H9 (cell line): ENCODE measurements at regions not wholly inside any gene's neighbourhood (a gene's known extent, or its start where the extent isn't known, plus 50 kb on each side); places are given as distances from the start of the nearest gene placed in this dataset.
"Not testable (repeated sequence)": the region's sequence is repeated elsewhere in the genome, so short reads cannot be mapped to it uniquely, and the experiment has no call there.

ENCODE experiments used
- DNase-seq: peaks from one replicate; pipeline ENCODE4 v3.0.0-alpha.2; 2017
- H2AFZ ChIP-seq: one replicate; pipeline ENCODE4 v1.6.1; 2013; ENCODE audit warnings: mild to moderate bottlenecking, low read length, control low read depth, moderate library complexity
- H2AK5ac ChIP-seq: 2 replicates; pipeline ENCODE4 v1.6.1; 2013; ENCODE audit warnings: low read length, control low read depth, mixed read lengths; ENCODE audit not compliant: insufficient read length
- H2BK120ac ChIP-seq: one replicate; pipeline ENCODE4 v1.6.1; 2013; ENCODE audit warnings: low read depth, mild to moderate bottlenecking, low read length, control low read depth, inconsistent platforms; ENCODE audit not compliant: poor library complexity, severe bottlenecking
- H2BK12ac ChIP-seq: 2 replicates; pipeline ENCODE4 v1.6.1; 2013; ENCODE audit warnings: low read length, control low read depth, mixed read lengths, low read depth; ENCODE audit not compliant: insufficient read length
- H2BK15ac ChIP-seq: 2 replicates; pipeline ENCODE4 v1.6.1; 2013; ENCODE audit warnings: low read depth, low read length, control low read depth
- H2BK20ac ChIP-seq: one replicate; pipeline ENCODE4 v1.6.1; 2013; ENCODE audit warnings: low read depth, mild to moderate bottlenecking, low read length, control low read depth, inconsistent platforms; ENCODE audit not compliant: poor library complexity, severe bottlenecking
- H2BK5ac ChIP-seq: 2 replicates; pipeline ENCODE4 v1.6.1; 2013; ENCODE audit warnings: low read length, control low read depth, mixed read lengths; ENCODE audit not compliant: insufficient read length
- H3K14ac ChIP-seq: 2 replicates; pipeline ENCODE4 v1.6.1; 2013; ENCODE audit warnings: low read length, control low read depth; ENCODE audit not compliant: insufficient read depth
- H3K18ac ChIP-seq: 2 replicates; pipeline ENCODE4 v1.6.1; 2013; ENCODE audit warnings: low read depth, mild to moderate bottlenecking, mixed read lengths, low read length, control low read depth; ENCODE audit not compliant: insufficient read length
- H3K23ac ChIP-seq: 2 replicates; pipeline ENCODE4 v1.6.1; 2013; ENCODE audit warnings: low read length, control low read depth, mixed read lengths, low read depth; ENCODE audit not compliant: insufficient read length
- H3K23me2 ChIP-seq: 2 replicates; pipeline ENCODE4 v1.6.1; 2013; ENCODE audit warnings: low read depth, mild to moderate bottlenecking, mixed read lengths, low read length, control low read depth; ENCODE audit not compliant: insufficient read length, poor library complexity, severe bottlenecking
- H3K27ac ChIP-seq: 2 replicates; pipeline ENCODE4 v1.5.1; 2013; ENCODE audit warnings: low read length, control low read depth, mixed read lengths, low read depth; ENCODE audit not compliant: insufficient read length
- H3K27me3 ChIP-seq: 2 replicates; pipeline ENCODE4 v1.6.1; 2013; ENCODE audit warnings: low read length, control low read depth, inconsistent platforms; ENCODE audit not compliant: insufficient read depth
- H3K4ac ChIP-seq: 2 replicates; pipeline ENCODE4 v1.6.1; 2013; ENCODE audit warnings: low read depth, mild to moderate bottlenecking, control low read depth, inconsistent platforms, low read length, moderate library complexity
- H3K4me1 ChIP-seq: 2 replicates; pipeline ENCODE4 v1.6.1; 2013; ENCODE audit warnings: low read length, control low read depth, inconsistent platforms; ENCODE audit not compliant: insufficient read depth
- H3K4me2 ChIP-seq: 2 replicates; pipeline ENCODE4 v1.6.1; 2013; ENCODE audit warnings: low read length, control low read depth, mixed read lengths; ENCODE audit not compliant: insufficient read length, insufficient read depth
- H3K56ac ChIP-seq: 2 replicates; pipeline ENCODE4 v1.6.1; 2013; ENCODE audit warnings: low read depth, mild to moderate bottlenecking, mixed read lengths, low read length, control low read depth; ENCODE audit not compliant: insufficient read length
- H3K79me1 ChIP-seq: 2 replicates; pipeline ENCODE4 v1.6.1; 2013; ENCODE audit warnings: low read depth, mild to moderate bottlenecking, moderate library complexity, low read length, control low read depth, inconsistent platforms; ENCODE audit not compliant: insufficient read depth, poor library complexity, severe bottlenecking
- H3K79me2 ChIP-seq: 2 replicates; pipeline ENCODE4 v1.6.1; 2013; ENCODE audit warnings: low read length, control low read depth, inconsistent platforms; ENCODE audit not compliant: insufficient read depth
- H3K9ac ChIP-seq: 2 replicates; pipeline ENCODE4 v1.6.1; 2013; ENCODE audit warnings: low read length, control low read depth, mixed read lengths; ENCODE audit not compliant: insufficient read length; ENCODE audit errors: extremely low read depth
- H3K9me3 ChIP-seq: one replicate; pipeline ENCODE4 v1.6.1; 2013; ENCODE audit warnings: low read depth, low read length, inconsistent platforms; ENCODE audit not compliant: control insufficient read depth
- H3T11ph ChIP-seq: one replicate; pipeline ENCODE4 v1.6.1; 2013; ENCODE audit warnings: mild to moderate bottlenecking, low read length, control low read depth, inconsistent platforms
- H4K20me1 ChIP-seq: one replicate; pipeline ENCODE4 v1.6.1; 2013; ENCODE audit not compliant: control insufficient read depth, insufficient read length, insufficient read depth
- H4K5ac ChIP-seq: 2 replicates; pipeline ENCODE4 v1.6.1; 2013; ENCODE audit warnings: low read depth, mild to moderate bottlenecking, mixed read lengths, low read length, control low read depth; ENCODE audit not compliant: insufficient read length
- H4K8ac ChIP-seq: replicated peaks from 2 replicates; pipeline ENCODE4 v1.6.1; 2013; ENCODE audit warnings: low read length, control low read depth, mixed read lengths, low read depth; ENCODE audit not compliant: insufficient read length
- H4K91ac ChIP-seq: 2 replicates; pipeline ENCODE4 v1.6.1; 2013; ENCODE audit warnings: low read depth, mild to moderate bottlenecking, moderate library complexity, mixed read lengths, low read length, control low read depth; ENCODE audit not compliant: insufficient read length
- H3K27ac Mint-ChIP-seq, 3 experiments: 2 replicates in 2 of 3; 3 replicates in 1 of 3; pipeline ENCODE4 v1.8.0; 2020 to 2021; ENCODE audit warnings: mixed read lengths in 3 of 3, mild to moderate bottlenecking in 1 of 3, moderate library complexity in 1 of 3
- H3K27me3 Mint-ChIP-seq: 2 replicates; pipeline ENCODE4 v1.8.0; 2021; ENCODE audit warnings: low read depth, mild to moderate bottlenecking, moderate library complexity, mixed read lengths
- H3K36me3 Mint-ChIP-seq, 3 experiments: 2 replicates in 2 of 3; 3 replicates in 1 of 3; pipeline ENCODE4 v1.8.0; 2020 to 2021; ENCODE audit warnings: low read depth in 3 of 3, mixed read lengths in 3 of 3; ENCODE audit not compliant: insufficient read depth in 1 of 3
- H3K4me1 Mint-ChIP-seq, 2 experiments: 2 replicates each; pipeline ENCODE4 v1.8.0; 2020; ENCODE audit warnings: mixed read lengths in 2 of 2
- H3K4me3 Mint-ChIP-seq, 2 experiments: 2 replicates in 1 of 2; 3 replicates in 1 of 2; pipeline ENCODE4 v1.8.0; 2020 to 2021; ENCODE audit warnings: mild to moderate bottlenecking in 2 of 2, mixed read lengths in 2 of 2, moderate library complexity in 1 of 2
- H3K9me3 Mint-ChIP-seq, 2 experiments: 2 replicates in 1 of 2; 3 replicates in 1 of 2; pipeline ENCODE4 v1.8.0; 2020; ENCODE audit warnings: mild to moderate bottlenecking in 2 of 2, mixed read lengths in 2 of 2, moderate library complexity in 1 of 2
- WGBS: extraction: QIAGEN DNeasy Blood & Tissue Kit; methylation state at CpG from one replicate; pipeline ENCODE4 v1.1.7; 2013; ENCODE audit warnings: missing lambda C conversion rate, low lambda C conversion rate, mixed read lengths; ENCODE audit not compliant: insufficient read length; ENCODE audit errors: extremely low coverage; 5-methylcytosine and 5-hydroxymethylcytosine counted together

GRCh38 chr12:131645557-131645956 lies 65.3 kb upstream of the SFSWAP start:
- H3K27ac Mint-ChIP-seq, H3K4me1 ChIP-seq, H3K9me3 ChIP-seq, H2BK15ac ChIP-seq, H3K79me2 ChIP-seq, H3K36me3 Mint-ChIP-seq, H3K56ac ChIP-seq, H2BK20ac ChIP-seq, H3K9ac ChIP-seq, H3K14ac ChIP-seq, H2BK5ac ChIP-seq, H3K27me3 Mint-ChIP-seq, H3K4ac ChIP-seq, H2BK12ac ChIP-seq, H3K9me3 Mint-ChIP-seq, H4K8ac ChIP-seq, H2BK120ac ChIP-seq, H4K5ac ChIP-seq, H3K27me3 ChIP-seq, H3K23ac ChIP-seq, H2AFZ ChIP-seq, H3K4me2 ChIP-seq, H3K4me3 Mint-ChIP-seq, H4K91ac ChIP-seq, H2AK5ac ChIP-seq, H3K23me2 ChIP-seq, H3T11ph ChIP-seq, H3K79me1 ChIP-seq, H3K18ac ChIP-seq, H4K20me1 ChIP-seq, H3K27ac ChIP-seq: not testable (repeated sequence)
- peaks cover 22 to 33% of the 10 kb centered on the region in 2 experiments for H3K4me1 Mint-ChIP-seq
- DNase-seq, result peak; percentile 12
- WGBS, result no CpG with 5 or more reads among the region's 13 CpGs

- H3K36me3 Mint-ChIP-seq, H3K27ac Mint-ChIP-seq, H3T11ph ChIP-seq, H2BK12ac ChIP-seq, H2BK15ac ChIP-seq, H3K23me2 ChIP-seq, H4K91ac ChIP-seq, H3K4me1 ChIP-seq, H2BK120ac ChIP-seq, H3K4me3 Mint-ChIP-seq, H3K18ac ChIP-seq, H3K23ac ChIP-seq, H3K27ac ChIP-seq, H3K27me3 ChIP-seq, H3K56ac ChIP-seq, H4K8ac ChIP-seq, H2BK20ac ChIP-seq, H4K20me1 ChIP-seq, H4K5ac ChIP-seq, H3K9me3 ChIP-seq, H3K4ac ChIP-seq, H3K9ac ChIP-seq, H3K27me3 Mint-ChIP-seq, H2AK5ac ChIP-seq, H2BK5ac ChIP-seq, DNase-seq, H3K79me1 ChIP-seq, H3K79me2 ChIP-seq, H2AFZ ChIP-seq, H3K14ac ChIP-seq, H3K9me3 Mint-ChIP-seq, H3K4me2 ChIP-seq: not testable (repeated sequence)
- no CpG with 5 or more reads among the region's 9 CpGs for WGBS
- H3K4me1 Mint-ChIP-seq, result peaks cover 22 to 33% of the 10 kb centered on the region in 2 experiments
Measured at GRCh38 chr12:131646444-131646843, 64.4 kb upstream of the SFSWAP start.
